ENCODE measurements at regions not wholly inside any gene's neighbourhood (a gene's known extent, or its start where the extent isn't known, plus 50 kb on each side); places are given as distances from the start of the nearest gene placed in this dataset.

DNA sequence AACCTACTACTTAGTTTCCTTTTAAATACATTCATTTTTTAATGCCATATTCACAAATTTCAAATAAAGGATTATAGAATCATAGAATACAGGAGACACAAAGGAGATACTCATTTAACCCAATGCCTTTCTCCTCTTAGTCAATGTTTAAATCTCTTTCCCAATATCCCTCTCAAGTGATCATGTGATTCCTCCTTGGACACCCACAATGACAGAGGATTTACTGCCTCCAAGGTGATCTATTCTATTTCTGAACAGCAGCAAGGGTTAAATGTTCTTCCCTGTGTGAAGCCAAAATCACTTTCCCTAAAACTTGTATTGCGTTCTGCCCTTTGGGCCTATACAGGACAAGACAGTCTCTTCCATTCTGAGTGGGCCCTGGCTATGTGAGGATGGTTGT lies 73.3 kb upstream of the PICALM start:
- TF ChIP-seq, protein P1, sequence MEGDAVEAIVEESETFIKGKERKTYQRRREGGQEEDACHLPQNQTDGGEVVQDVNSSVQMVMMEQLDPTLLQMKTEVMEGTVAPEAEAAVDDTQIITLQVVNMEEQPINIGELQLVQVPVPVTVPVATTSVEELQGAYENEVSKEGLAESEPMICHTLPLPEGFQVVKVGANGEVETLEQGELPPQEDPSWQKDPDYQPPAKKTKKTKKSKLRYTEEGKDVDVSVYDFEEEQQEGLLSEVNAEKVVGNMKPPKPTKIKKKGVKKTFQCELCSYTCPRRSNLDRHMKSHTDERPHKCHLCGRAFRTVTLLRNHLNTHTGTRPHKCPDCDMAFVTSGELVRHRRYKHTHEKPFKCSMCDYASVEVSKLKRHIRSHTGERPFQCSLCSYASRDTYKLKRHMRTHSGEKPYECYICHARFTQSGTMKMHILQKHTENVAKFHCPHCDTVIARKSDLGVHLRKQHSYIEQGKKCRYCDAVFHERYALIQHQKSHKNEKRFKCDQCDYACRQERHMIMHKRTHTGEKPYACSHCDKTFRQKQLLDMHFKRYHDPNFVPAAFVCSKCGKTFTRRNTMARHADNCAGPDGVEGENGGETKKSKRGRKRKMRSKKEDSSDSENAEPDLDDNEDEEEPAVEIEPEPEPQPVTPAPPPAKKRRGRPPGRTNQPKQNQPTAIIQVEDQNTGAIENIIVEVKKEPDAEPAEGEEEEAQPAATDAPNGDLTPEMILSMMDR (IDR thresholded peaks at IDR 0.05) = no peak
- no peak for TF ChIP-seq POLR2A (IDR thresholded peaks at IDR 0.05)
- no peak for TF ChIP-seq POLR2AphosphoS5 (IDR thresholded peaks at IDR 0.05; ENCODE audit: insufficient read depth in 1 of 2, low read depth in 1 of 2)
